Loucy (cell line): ENCODE measurements at regions not wholly inside any gene's neighbourhood (a gene's known extent, or its start where the extent isn't known, plus 50 kb on each side); places are given as distances from the start of the nearest gene placed in this dataset.

Experiments
- CTCF ChIP-seq: fragments of 200-600 bp; sonication (generic); conservative IDR thresholded peaks from 2 replicates; pipeline ENCODE4 v1.5.1; 2014; ENCODE audit warnings: mild to moderate bottlenecking, antibody characterized with exemption, low read length
- EZH2phosphoT487 ChIP-seq: fragments of 200-600 bp; IDR thresholded peaks from 2 replicates; pipeline ENCODE4 v1.6.1; 2018; ENCODE audit warnings: antibody characterized with exemption, mild to moderate bottlenecking, moderate library complexity, borderline replicate concordance

- TF ChIP-seq CTCF (no peak), EZH2phosphoT487 (no peak)
Measured at GRCh38 chr6:9581155-9581554, 833.7 kb downstream of the TFAP2A start.
